CD14-positive monocyte (primary cell): ENCODE measurements at regions not wholly inside any gene's neighbourhood (a gene's known extent, or its start where the extent isn't known, plus 50 kb on each side); places are given as distances from the start of the nearest gene placed in this dataset.

Source experiments
- DNase-seq, 3 donors: peaks; one replicate each; pipeline ENCODE4 v3.0.0-alpha.2; 2011 to 2022
- H2AFZ ChIP-seq: 2 replicates; pipeline ENCODE4 v1.6.0; 2012; ENCODE audit warnings: mild to moderate bottlenecking, low read depth, low read length, inconsistent platforms; ENCODE audit not compliant: insufficient read depth, poor library complexity, severe bottlenecking
- H3K27ac ChIP-seq, 2 donors: 1 replicate in 1 of 2; 2 replicates in 1 of 2; pipeline ENCODE4 v1.5.1; 2012 to 2013; ENCODE audit warnings: low read length in 2 of 2, control low read depth in 1 of 2, inconsistent platforms in 1 of 2, low read depth in 1 of 2, mild to moderate bottlenecking in 1 of 2
- H3K27me3 ChIP-seq, 2 donors: one replicate each; pipeline versions ENCODE4 v1.6.0 to v1.6.1; 2011 to 2013; ENCODE audit warnings: low read length in 2 of 2; ENCODE audit not compliant: control insufficient read depth in 2 of 2, insufficient read depth in 2 of 2
- H3K36me3 ChIP-seq, 2 donors: replicated peaks in 1 of 2; 1 replicate in 1 of 2; 2 replicates in 1 of 2; pipeline versions ENCODE4 v1.5.1 to v1.6.1; 2012 to 2013; ENCODE audit warnings: low read length in 2 of 2, control low read depth in 1 of 2, inconsistent platforms in 1 of 2, mild to moderate bottlenecking in 1 of 2; ENCODE audit not compliant: insufficient read depth in 2 of 2, control insufficient read depth in 1 of 2
- H3K4me1 ChIP-seq, 2 donors: 1 replicate in 1 of 2; 2 replicates in 1 of 2; pipeline versions ENCODE4 v1.5.1 to v1.6.1; 2012 to 2013; ENCODE audit warnings: low read length in 2 of 2, control low read depth in 1 of 2, inconsistent platforms in 1 of 2, mild to moderate bottlenecking in 1 of 2, moderate library complexity in 1 of 2; ENCODE audit not compliant: insufficient read depth in 2 of 2, control insufficient read depth in 1 of 2
- H3K4me2 ChIP-seq: replicated peaks from 2 replicates; pipeline ENCODE3; 2012; ENCODE audit warnings: low read length, moderate library complexity, mild to moderate bottlenecking; ENCODE audit not compliant: poor library complexity, severe bottlenecking; ENCODE audit errors: extremely low read depth
- H3K4me3 ChIP-seq, 3 experiments: fragments of 200-600 bp in 1 of 3; sonication (generic) in 1 of 3; replicated peaks in 1 of 3; 1 replicate in 2 of 3; 2 replicates in 1 of 3; pipeline ENCODE4 v1.5.1; 2011 to 2013; ENCODE audit warnings: low read length in 3 of 3, mild to moderate bottlenecking in 3 of 3, control low read depth in 2 of 3, low read depth in 2 of 3, inconsistent platforms in 1 of 3, moderate library complexity in 1 of 3
- H3K79me2 ChIP-seq: 2 replicates; pipeline ENCODE4 v1.6.0; 2012; ENCODE audit warnings: mild to moderate bottlenecking, control low read depth, inconsistent platforms, low read length, moderate library complexity; ENCODE audit not compliant: insufficient read depth
- H3K9ac ChIP-seq: 2 replicates; pipeline ENCODE4 v1.6.0; 2017; ENCODE audit warnings: low read length, mild to moderate bottlenecking; ENCODE audit not compliant: insufficient read depth, poor library complexity, severe bottlenecking
- H3K9me3 ChIP-seq, 2 donors: replicated peaks in 1 of 2; 1 replicate in 1 of 2; 2 replicates in 1 of 2; pipeline versions ENCODE4 v1.5.1 to v1.6.1; 2012 to 2013; ENCODE audit warnings: low read length in 2 of 2, control low read depth in 1 of 2; ENCODE audit not compliant: control insufficient read depth in 1 of 2, insufficient read depth in 1 of 2
- H4K20me1 ChIP-seq: 2 replicates; pipeline ENCODE4 v1.6.0; 2012; ENCODE audit warnings: mild to moderate bottlenecking, low read length, control low read depth, moderate library complexity; ENCODE audit not compliant: insufficient read depth
- H3K27ac Mint-ChIP-seq, 7 donors: one replicate each; pipeline ENCODE4 v1.8.0; 2020; ENCODE audit warnings: mild to moderate bottlenecking in 7 of 7, mixed read lengths in 7 of 7, moderate library complexity in 6 of 7, inconsistent platforms in 2 of 7
- H3K27me3 Mint-ChIP-seq, 3 donors: one replicate each; pipeline ENCODE4 v1.8.0; 2021 to 2022; ENCODE audit warnings: low read depth in 3 of 3, mild to moderate bottlenecking in 3 of 3, mixed read lengths in 3 of 3, moderate library complexity in 3 of 3, inconsistent platforms in 1 of 3
- H3K36me3 Mint-ChIP-seq, 2 donors: one replicate each; pipeline ENCODE4 v1.8.0; 2020; ENCODE audit warnings: mixed read lengths in 2 of 2, inconsistent platforms in 1 of 2, mild to moderate bottlenecking in 1 of 2
- H3K4me1 Mint-ChIP-seq: one replicate; pipeline ENCODE4 v1.8.0; 2020; ENCODE audit warnings: mild to moderate bottlenecking, mixed read lengths
- H3K4me3 Mint-ChIP-seq, 2 donors: one replicate each; pipeline ENCODE4 v1.8.0; 2020; ENCODE audit warnings: mild to moderate bottlenecking in 2 of 2, mixed read lengths in 2 of 2, moderate library complexity in 1 of 2
- H3K9me3 Mint-ChIP-seq, 7 donors: one replicate each; pipeline ENCODE4 v1.8.0; 2020 to 2022; ENCODE audit warnings: mixed read lengths in 7 of 7, mild to moderate bottlenecking in 6 of 7, moderate library complexity in 6 of 7, inconsistent platforms in 2 of 7
- CTCF ChIP-seq: fragments of 200-600 bp; IDR thresholded peaks from one replicate; pipeline ENCODE4 v1.8.0; 2022; ENCODE audit warnings: antibody characterized with exemption, mild to moderate bottlenecking
- WGBS: methylation state at CpG from one replicate; pipeline ENCODE4 v1.1.5; 2013; ENCODE audit warnings: missing lambda C conversion rate; ENCODE audit not compliant: insufficient coverage; 5-methylcytosine and 5-hydroxymethylcytosine counted together
- intact Hi-C, 2 donors: fragments of 100-400 bp; cut with micrococcal nuclease; formaldehyde crosslinking; loops; one replicate each; pipeline versions ENCODE4 v1.15.0 to v1.15.1; 2023

- no peak overlapping the region for H3K27ac ChIP-seq
- H3K9me3 ChIP-seq, result peaks cover under 1 to 1% of the 10 kb centered on the region in 2 donors
- WGBS, result no CpG with 5 or more reads among the region's 3 CpGs
- H3K79me2 ChIP-seq, result no peaks in the 10 kb centered on the region
- Mint-ChIP-seq H3K4me1 (no peaks in the 10 kb centered on the region), H3K27me3 (no peaks in the 10 kb centered on the region), H3K36me3 (no peaks in the 10 kb centered on the region), H3K9me3 (peaks cover 0 to 12% (median 4%) of the 10 kb centered on the region in 7 donors), H3K27ac (no peak overlapping the region), H3K4me3 (no peak overlapping the region)
- H3K4me1 ChIP-seq, result no peaks in the 10 kb centered on the region
- H3K9ac ChIP-seq, result no peak overlapping the region
- no peak overlapping the region for H3K4me3 ChIP-seq
- no peak overlapping the region for H2AFZ ChIP-seq
- intact Hi-C loops, result no loop called here
- TF ChIP-seq CTCF, result no peak
- no peak for DNase-seq
- H3K27me3 ChIP-seq, result no peaks in the 10 kb centered on the region
- H4K20me1 ChIP-seq, result no peaks in the 10 kb centered on the region
- no peak overlapping the region for H3K4me2 ChIP-seq
- H3K36me3 ChIP-seq, result no peaks in the 10 kb centered on the region
Observed at GRCh38 chr4:148812101-148812500, 369.9 kb upstream of the NR3C2 start.

- Histone ChIP-seq H3K27me3 (no peaks in the 10 kb centered on the region), H3K4me2 (no peak overlapping the region), H2AFZ (no peak overlapping the region), H3K4me3 (no peak overlapping the region), H3K9ac (no peak overlapping the region), H4K20me1 (no peaks in the 10 kb centered on the region), H3K9me3 (peaks cover 3 to 6% of the 10 kb centered on the region in 2 donors), H3K79me2 (no peaks in the 10 kb centered on the region), H3K27ac (no peak overlapping the region), H3K4me1 (no peaks in the 10 kb centered on the region), H3K36me3 (no peaks in the 10 kb centered on the region)
- TF ChIP-seq CTCF, result no peak
- Mint-ChIP-seq H3K9me3 (peaks cover 3 to 11% (median 6%) of the 10 kb centered on the region in 7 donors), H3K36me3 (no peaks in the 10 kb centered on the region), H3K27me3 (no peaks in the 10 kb centered on the region), H3K4me1 (no peaks in the 10 kb centered on the region), H3K4me3 (no peak overlapping the region), H3K27ac (no peak overlapping the region)
- intact Hi-C loops, result no loop called here
- DNase-seq, result no peak
- WGBS, result 60% methylated on average over 1 of the region's 2 CpGs
Observed at GRCh38 chr4:148810461-148810860, 368.2 kb upstream of the NR3C2 start.
